Skin epidermis (tissue), 12 donors: ENCODE measurements at regions not wholly inside any gene's neighbourhood (a gene's known extent, or its start where the extent isn't known, plus 50 kb on each side); places are given as distances from the start of the nearest gene placed in this dataset.
"Not testable (repeated sequence)": the region's sequence is repeated elsewhere in the genome, so short reads cannot be mapped to it uniquely, and the experiment has no call there.

Experiments
- H3K27ac ChIP-seq, 21 experiments: fragments of 200-600 bp; sonication (generic) in 11 of 21; one replicate each; pipeline ENCODE4 v1.5.0; 2020; ENCODE audit warnings: mild to moderate bottlenecking in 3 of 21, inconsistent platforms in 2 of 21, moderate library complexity in 2 of 21
- H3K4me3 ChIP-seq, 7 experiments: fragments of 200-600 bp; sonication (generic) in 2 of 7; one replicate each; pipeline ENCODE4 v1.5.0; 2020; ENCODE audit warnings: inconsistent platforms in 2 of 7, mild to moderate bottlenecking in 2 of 7, moderate library complexity in 1 of 7

DNA sequence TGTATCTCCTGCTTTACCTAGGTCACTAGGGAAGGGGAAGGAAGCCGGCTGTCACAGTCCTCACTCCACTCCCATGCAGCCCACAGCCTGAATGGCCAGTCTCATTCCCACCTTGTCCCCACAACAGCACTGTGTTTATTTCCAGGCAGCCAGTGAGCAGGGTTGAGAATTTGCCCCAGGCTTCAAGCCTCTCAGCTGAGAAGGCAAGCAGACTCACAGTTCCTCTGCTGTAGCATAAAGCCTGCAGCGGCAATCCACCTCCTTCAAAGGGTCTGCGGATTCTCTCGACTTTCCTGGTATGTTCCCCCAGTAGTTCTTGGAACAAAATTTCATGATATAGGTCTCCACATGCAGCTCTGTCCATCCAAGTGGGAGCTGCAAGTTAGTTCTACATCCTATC lies 262.9 kb upstream of the GULP1 start:
- H3K27ac ChIP-seq, result no peak overlapping the region
- no peak overlapping the region for H3K4me3 ChIP-seq

DNA sequence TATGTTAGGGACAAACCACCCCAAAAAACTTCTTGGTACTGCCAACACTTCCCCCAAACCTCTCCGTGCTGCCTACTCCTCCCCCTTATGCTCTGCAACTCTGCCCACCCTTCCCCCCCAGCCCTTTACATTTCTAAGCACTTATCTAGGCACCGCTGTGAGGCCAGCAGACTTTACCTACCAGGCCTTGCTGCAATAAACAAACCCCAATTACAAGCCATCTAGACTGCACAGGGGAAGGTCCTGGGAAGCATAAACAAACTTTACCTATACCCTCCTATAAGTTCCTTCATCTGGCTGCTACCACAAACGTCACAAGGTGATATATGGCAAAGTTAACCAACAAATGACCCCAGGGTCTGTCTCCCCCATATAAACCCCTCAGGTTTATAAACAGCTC lies 259.4 kb upstream of the GULP1 start:
- Histone ChIP-seq H3K4me3 (no peak overlapping the region), H3K27ac (no peak overlapping the region)

DNA sequence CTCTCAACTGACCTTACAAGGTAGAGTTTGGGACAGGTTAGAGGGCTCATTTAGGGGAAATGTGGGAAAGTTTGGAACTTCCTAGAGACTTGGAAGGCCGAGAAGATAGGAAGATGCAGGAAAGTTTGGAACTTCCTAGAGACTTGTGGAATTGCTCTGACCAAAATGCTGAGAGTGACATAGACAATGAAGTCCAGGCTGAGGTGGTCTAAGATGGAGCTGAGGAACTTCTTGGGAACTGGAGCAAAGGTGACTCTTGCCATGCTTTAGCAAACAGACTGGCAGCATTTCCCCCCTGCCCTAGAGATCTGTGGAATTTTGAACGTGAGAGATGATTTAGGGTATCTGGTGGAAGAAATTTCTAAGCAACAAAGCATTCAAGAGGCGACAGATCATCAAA lies 258.9 kb upstream of the GULP1 start:
- H3K27ac ChIP-seq, result no peak overlapping the region
- H3K4me3 ChIP-seq, result no peak overlapping the region

DNA sequence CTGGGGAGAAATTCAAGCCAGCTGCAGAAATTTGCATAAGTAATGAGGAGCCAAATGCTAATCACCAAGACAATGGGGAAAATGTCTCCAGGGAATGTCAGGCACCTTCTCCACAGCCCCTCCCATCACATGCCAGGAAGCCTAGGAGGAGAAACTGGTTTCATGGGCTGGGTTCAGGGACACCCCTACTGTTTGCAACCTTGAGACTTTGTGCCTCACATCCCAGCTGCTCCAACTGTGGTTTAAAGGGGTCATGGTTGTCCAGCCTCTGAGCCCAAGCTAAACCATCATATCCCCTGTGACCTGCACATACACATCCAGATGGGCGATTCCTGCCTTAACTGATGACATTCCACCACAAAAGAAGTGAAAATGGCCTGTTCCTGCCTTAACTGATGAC lies 258.4 kb upstream of the GULP1 start:
- H3K4me3 ChIP-seq, H3K27ac ChIP-seq: not testable (repeated sequence)

DNA sequence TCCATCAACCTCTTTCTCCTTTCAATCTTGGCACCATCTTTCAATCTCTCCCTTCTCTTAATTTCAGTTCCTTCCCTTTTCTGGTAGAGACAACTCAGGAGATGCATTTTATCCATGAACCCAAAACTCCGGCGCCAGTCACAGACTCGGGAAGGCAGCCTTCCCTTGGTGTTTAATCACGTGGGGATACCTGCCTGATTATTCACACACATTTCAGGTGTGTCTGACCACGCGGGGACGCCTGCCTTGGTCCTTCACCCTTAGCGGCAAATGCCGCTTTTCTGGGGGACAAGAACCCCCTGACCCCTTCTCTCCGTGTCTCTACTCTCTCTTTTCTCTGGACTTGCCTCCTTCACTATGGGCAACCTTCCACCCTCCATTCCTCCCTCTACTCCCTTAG lies 257.6 kb upstream of the GULP1 start:
- H3K4me3 ChIP-seq, H3K27ac ChIP-seq: not testable (repeated sequence)

DNA sequence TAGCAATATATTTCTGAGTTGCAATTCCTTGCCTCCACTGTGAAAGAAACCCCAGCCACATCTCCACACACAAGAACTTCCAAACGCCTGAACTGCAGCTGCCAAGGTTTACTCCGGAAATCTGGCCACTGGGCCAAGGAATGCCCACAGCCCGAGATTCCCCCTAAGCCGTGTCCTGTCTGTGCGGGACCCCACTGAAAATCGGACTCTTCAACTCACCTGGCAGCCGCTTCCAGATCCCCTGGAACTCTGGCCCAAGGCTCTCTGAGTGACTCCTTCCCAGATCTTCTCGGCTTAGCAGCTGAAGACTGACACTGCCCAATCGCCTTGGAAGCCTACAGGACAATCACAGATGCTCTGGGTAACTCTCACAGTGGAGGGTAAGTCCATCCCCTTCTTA lies 256.3 kb upstream of the GULP1 start:
- H3K4me3 ChIP-seq, H3K27ac ChIP-seq: not testable (repeated sequence)

DNA sequence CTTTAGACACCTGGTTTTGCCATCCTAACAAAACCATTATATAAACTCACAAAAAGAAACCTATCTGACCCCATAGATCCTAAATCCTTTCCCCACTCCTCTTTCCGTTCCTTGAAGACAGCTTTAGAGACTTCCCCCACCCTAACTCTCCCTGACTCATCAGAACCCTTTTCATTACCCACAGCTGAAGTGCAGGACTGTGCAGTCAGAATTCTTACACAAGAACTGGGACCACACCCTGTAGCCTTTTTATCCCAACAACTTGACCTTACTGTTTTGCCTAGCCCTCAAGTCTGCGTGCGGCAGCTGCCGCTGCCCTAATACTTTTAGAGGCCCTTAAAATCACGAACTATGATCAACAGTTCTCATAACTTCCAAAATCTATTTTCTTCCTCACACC lies 254.9 kb upstream of the GULP1 start:
- not testable (repeated sequence) for H3K27ac ChIP-seq, H3K4me3 ChIP-seq

DNA sequence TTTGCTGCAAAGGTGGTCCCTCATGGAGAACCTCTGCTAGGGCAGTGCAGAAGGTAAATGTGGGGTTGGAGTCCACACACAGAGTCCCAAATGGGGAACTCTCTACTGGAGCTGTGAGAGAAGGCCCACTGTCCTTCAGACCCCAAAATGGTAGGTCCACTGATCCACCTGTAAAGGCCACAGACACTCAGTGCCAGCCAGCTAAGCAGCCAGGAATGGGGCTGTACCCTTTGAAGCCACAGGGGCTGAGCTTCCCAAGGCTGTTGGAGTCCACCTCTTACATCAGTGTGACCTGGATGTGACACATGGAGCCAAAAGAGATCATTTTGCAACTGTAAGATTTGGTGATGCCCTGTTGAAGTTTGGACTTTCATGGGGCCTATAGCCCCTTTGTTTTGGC lies 252.4 kb upstream of the GULP1 start:
- Histone ChIP-seq H3K27ac (no peak overlapping the region), H3K4me3 (no peak overlapping the region)

DNA sequence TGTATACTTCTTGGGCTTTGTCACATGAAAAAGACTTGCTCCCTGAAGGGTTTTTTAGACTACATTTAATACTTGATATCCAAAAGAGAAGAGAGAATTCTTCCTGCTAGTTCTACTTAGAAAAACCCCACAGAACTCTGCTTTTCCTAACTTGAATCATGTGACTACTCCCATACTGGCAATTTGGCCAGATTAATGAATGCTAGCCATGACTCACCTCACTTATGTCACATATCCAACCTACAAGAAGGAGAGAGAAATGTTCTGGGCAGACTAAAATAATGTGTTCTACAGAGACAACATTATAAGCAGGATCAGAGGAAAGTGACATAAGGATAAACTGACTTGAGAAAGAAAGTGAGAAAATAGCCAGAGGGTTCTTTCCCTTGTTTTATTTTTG lies 249.3 kb upstream of the GULP1 start:
- no peak overlapping the region for H3K27ac ChIP-seq
- no peak overlapping the region for H3K4me3 ChIP-seq

DNA sequence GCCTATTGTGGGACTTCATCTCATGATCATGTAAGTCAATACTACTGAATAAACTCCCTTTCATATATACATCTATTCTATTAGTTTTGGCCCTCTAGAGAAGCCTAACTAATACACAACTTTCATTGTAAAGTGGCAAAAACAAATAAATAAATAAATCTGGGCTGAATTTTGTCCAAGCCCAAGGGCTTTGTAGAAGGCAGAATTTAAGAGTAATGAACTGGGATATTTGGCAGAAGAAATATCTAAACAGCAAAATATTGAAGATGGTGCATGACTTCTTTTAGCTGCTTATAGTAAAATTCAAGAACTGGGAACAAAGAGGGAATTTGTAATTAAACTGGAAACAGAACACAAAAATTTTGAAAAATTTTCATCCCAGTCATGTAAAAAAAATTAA lies 246.7 kb upstream of the GULP1 start:
- Histone ChIP-seq H3K4me3 (no peak overlapping the region), H3K27ac (no peak overlapping the region)

DNA sequence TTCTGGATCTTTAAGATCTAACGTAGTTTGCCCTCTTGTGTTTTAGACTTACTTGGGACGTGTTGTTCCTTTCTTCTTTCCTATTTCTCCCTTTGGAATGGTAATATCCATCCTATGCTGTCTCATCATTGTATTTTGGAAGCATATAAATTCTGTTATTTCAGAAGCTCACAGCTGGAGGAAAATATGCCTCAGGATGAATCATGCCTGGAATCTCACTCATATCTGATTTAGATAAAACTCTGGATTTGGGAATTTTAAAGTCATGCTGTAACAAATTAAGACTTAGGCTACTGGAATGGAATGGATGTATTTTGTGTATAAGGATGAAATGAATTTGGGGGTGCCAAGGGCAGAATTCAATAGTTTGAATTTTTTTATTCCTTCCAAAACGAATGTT lies 245.2 kb upstream of the GULP1 start:
- no peak overlapping the region for H3K27ac ChIP-seq
- no peak overlapping the region for H3K4me3 ChIP-seq

DNA sequence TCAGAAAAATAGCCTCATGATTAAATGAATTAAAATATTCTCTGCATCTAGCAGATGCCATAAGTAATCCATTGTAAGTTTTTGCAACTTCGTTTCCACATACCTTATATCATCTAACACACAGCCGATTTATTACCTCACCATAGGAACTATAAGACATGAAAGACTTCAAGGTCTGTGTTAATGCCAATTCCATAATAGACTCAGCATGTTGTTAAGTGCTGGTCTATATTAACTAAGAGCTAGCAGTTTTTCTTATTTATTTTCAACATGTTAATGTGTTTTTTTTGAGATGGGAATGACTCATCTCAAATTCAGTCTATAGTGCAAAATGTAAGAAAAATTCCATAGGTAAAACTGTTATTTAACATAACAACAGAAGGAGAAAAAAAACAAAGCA lies 243.9 kb upstream of the GULP1 start:
- Histone ChIP-seq H3K4me3 (no peak overlapping the region), H3K27ac (no peak overlapping the region)

DNA sequence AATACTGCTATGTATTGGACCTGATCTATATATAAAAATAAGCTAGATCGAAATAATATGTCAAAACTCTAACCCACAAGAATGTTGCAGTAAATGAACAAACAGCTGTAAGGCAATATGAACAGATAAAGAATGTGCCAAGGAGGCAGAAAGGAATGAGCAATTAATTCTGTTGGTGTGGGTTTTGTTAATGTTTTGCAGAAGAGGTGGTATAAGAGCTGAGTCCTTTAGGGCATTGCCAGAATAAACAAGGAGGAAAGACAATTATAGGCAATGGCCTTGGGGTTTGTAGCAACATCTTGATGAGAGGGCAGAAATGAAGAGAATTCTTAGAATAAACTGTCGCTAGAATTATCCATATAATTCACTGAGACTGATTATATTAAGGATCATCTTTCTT lies 240.9 kb upstream of the GULP1 start:
- Histone ChIP-seq H3K4me3 (no peak overlapping the region), H3K27ac (no peak overlapping the region)

DNA sequence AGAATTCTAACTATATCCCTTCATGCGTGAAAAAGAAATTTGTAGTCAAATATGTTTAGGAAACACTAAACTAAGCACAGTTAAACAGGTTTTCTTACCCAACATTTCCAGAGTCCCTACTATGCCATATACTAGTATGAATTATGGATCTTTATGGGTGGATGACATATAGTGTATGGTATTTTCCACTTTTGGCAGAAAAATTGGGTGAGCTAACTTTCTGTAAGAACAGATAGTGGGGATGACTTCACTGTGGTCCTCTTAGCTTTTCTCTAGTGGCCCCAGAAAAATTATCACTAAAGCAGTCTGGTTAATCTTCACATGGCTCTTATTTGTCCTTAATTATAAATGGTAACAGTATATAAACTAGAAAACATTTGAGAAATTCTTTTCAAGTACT lies 240.0 kb upstream of the GULP1 start:
- no peak overlapping the region for H3K27ac ChIP-seq

DNA sequence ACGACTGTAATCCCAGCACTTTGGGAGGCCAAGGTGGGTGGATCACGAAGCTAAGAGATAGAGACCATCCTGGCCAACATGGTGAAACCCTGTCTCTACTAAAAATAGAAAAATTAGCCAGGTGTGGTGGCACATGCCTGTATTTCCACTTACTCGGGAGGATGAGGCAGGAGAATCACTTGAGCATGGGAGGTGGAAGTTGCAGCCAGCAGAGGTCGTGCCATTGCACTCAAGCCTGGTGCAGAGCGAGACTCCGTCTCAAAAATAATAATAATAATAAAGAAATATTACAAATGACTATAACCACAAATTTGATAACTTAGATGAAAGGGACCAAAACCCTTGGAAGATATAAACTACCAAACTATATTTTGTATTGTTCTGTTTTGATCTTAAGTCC lies 226.3 kb upstream of the GULP1 start:
- H3K27ac ChIP-seq, result no peak overlapping the region

More for the DNA sequence above, 240.0 kb upstream of the GULP1 start:
- H3K4me3 ChIP-seq, result no peak overlapping the region

DNA sequence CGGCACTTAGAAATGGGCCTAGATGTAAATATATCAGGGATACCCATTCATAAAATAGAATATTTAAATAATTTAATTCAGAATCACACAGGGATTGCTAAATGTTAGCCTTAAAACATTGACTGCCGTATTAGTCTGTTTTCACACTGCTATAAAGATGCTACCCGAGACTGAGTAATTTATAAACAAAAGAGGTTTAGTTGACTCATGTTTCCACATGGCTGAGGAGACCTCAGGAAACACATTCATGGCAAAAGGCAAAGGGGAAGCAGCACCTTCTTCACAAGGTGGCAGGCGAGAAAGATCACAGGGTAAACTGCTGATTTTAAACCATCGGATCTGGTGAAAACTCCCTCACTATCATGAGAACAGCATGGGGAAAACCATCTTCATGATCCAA lies 223.6 kb upstream of the GULP1 start:
- no peak overlapping the region for H3K27ac ChIP-seq
- H3K4me3 ChIP-seq, result no peak overlapping the region

More for the DNA sequence above, 226.3 kb upstream of the GULP1 start:
- H3K4me3 ChIP-seq, result no peak overlapping the region

DNA sequence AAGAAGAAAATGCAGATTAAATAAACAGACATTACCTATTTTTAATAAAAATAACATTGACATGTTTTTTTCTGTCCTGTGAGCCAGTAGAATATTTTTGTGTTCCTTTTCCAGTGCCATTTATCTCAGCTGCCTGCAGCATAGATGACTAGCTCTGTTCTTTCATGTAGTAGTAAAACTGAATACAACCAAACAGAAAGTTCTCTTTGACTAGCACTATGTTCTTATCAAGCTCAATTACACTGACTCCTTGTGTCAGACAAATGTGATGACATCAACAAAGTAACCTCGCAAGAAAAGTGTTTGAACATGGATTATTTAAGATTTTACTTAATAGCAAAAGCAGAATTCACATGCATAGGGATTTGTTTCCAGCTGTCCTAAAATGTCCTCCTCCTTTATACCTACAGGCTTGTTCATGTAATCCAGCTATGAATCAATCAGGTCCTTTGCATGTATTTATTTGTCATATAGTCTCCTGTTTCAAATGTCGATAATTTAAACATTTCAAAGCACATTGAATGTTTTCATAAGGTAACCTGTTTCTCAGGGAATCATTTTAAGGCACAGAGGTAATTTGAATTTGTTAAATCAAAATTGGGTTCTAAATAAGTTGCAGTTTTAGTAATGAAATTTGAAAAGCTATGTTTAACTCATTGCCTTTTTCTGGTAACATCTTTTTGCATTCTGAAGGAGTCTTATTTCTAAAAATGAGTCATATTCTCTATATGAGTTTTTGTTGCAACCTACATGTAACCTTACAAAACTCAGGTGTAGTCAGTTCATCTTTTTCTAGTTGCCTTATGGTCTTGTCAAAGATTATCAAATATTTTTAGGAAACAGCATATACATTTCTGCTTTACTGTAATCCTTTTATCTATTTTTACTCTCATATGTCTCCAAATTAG lies 215.3 kb upstream of the GULP1 start:
- no peak overlapping the region for H3K27ac ChIP-seq
- no peak overlapping the region for H3K4me3 ChIP-seq

DNA sequence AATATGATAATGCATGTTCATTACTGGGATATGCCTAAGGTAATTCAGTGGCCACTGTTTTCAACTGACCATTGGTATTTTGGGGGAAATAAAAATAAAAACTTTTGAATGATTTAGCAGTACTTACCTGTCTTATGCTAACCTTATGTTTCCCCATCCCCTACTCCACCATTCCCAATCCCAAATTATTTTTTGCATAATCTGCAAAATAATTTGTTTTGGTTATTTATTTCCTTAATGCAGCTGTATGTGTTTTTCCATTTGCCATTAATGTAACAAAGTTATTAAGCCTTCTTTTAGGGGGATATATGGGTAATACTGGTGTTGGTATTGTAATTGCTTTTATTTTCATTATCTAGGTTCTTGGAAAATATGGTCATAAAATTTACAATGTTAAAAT lies 213.9 kb upstream of the GULP1 start:
- H3K4me3 ChIP-seq, result no peak overlapping the region
- H3K27ac ChIP-seq, result no peak overlapping the region

DNA sequence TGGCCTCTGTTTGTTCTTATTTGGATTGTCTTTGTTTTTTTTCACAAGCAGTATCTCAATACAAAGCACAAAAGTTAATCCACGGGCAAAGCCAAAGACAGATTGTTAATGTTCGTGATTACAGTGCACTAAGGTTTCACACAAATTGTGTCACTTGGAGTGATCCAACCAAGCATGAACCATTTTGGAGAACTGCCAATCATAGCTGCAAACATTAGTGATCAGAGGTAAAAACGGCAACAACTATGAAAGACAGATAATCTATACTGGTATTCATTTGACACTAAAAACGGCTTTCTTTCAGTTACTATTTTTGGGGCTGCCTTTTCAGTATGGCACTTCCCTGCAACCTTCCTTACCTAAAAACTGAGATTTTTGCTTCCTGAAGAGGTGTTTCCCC lies 213.1 kb upstream of the GULP1 start:
- Histone ChIP-seq H3K4me3 (no peak overlapping the region), H3K27ac (no peak overlapping the region)

DNA sequence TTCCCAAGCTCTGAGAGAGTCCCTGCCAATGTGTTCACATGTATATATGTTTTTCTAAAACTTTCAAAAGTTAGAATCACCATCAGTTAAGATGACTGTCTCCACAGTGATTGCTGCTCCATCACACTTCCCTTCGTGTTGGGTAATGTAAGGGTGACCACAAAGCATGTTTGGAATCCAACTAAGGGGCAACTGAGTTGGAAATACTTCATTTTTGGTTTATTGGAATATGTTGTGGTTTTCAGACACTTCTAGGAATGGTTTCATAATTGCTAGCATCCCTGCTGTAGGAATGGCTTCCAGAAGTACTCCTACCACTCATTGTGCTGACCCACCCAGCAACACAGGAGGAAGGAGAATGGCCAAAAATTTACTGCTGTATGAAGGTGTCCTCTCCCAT lies 212.5 kb upstream of the GULP1 start:
- Histone ChIP-seq H3K27ac (no peak overlapping the region), H3K4me3 (no peak overlapping the region)

DNA sequence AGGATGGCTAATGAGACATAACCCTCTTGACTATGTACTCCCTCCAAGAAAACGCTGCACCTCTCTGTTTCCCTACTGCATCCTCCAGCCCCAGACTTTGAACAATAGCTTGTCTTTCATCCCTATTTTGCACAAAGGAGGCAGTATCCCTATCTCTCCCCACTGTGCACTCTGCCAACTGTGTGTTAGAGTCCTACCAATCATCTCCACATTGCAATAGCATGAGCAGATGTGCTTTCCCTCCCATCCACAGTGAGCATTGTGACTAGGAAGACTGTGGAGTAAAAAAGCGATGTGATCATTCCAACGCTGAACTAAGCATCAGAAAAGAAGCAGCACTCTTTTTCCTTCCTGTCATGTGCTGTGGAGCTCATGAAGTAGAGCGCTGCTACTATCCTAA lies 206.3 kb upstream of the GULP1 start:
- no peak overlapping the region for H3K27ac ChIP-seq
- H3K4me3 ChIP-seq, result no peak overlapping the region

DNA sequence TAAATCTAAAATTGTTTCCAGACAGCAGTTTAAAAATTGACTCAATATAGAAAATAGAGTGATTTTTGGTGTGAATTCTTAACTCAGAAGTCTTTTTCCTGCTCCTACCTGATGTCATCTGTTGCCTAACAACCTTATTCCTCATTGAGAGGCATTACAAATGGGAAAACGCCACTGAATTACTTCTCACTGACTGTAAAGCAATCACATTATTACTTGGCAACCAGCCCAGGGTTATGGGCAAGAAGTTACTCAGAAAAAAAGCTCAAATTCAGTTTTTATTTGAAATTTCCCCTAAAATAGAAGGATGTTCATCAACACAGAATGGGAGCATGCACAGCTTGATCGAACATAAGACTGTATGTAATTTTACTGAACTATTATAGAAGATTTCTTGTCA lies 201.8 kb upstream of the GULP1 start:
- H3K27ac ChIP-seq, result no peak overlapping the region
- H3K4me3 ChIP-seq, result no peak overlapping the region
